NCI-H2081 treated with DMSO at 0.1 percent for 48 hours (cell line): ENCODE measurements at regions not wholly inside any gene's neighbourhood (a gene's known extent, or its start where the extent isn't known, plus 50 kb on each side); places are given as distances from the start of the nearest gene placed in this dataset.

Experiments used
- DNase-seq: peaks from one replicate; lab custom pipeline; 2025; lab: John Stamatoyannopoulos, UW

- no peak for DNase-seq
Measured at GRCh38 chr22:22093743-22094142, 111.2 kb upstream of the TOP3B start.

DNA sequence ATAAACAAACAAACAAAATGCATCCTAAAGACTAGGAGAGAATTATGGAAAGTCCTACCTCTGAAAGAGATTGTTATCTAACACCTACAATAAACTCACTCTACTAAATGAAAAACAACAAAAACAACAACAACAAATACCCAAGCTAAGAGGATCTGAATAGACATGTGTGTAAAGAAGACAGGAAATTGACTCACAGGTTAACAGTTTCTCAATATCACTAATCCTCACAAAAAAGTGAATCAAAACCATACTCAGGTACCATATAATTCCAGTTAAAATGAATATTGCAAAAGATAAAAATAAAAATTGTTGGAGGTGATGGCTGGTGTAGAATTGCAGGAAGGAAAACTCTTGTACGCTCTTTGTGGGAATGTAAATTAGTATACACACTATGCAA lies 110.4 kb upstream of the TOP3B start:
- DNase-seq, result no peak

- no peak for DNase-seq
Measured at GRCh38 chr22:22092101-22092500, 109.5 kb upstream of the TOP3B start.

GRCh38 chr22:22091400-22091878 lies 108.9 kb upstream of the TOP3B start:
- DNase-seq, result no peak

DNA sequence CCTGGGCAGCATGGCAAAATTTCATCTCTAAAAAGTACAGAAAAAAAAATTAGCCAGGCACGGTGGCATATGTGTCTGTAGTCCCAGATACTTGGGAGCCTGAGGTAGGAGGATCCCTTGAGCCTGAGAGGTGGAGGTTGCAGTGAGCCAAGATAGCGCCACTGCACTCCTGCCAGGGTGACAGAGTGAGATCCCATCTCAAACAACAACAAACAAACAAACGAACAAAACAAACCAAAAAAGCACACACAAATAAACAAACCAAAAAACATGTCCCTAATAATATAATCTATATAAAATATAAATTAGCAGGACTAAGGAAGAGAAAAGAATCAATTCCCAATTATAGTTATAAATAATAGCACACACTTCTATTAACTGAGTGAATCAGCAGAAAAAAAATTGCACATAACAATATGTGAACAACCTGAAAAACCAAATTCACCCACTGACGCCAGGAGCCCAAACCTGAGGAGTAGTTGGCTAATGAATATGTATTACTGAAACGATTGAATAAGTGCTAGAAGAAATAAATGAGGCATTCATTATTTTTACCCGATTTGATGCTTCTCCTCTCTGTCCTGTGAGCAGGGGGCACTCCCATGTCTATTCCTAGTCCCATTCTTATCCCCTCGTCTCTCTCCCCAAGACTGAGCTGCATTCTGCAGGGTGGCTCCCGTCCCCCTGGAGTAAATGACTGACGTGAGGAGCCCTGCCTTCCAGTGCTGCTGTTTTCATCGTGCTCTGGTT lies 108.2 kb upstream of the TOP3B start:
- no peak for DNase-seq

GRCh38 chr22:22089459-22090308 lies 107.1 kb upstream of the TOP3B start:
- DNase-seq, result no peak

DNA sequence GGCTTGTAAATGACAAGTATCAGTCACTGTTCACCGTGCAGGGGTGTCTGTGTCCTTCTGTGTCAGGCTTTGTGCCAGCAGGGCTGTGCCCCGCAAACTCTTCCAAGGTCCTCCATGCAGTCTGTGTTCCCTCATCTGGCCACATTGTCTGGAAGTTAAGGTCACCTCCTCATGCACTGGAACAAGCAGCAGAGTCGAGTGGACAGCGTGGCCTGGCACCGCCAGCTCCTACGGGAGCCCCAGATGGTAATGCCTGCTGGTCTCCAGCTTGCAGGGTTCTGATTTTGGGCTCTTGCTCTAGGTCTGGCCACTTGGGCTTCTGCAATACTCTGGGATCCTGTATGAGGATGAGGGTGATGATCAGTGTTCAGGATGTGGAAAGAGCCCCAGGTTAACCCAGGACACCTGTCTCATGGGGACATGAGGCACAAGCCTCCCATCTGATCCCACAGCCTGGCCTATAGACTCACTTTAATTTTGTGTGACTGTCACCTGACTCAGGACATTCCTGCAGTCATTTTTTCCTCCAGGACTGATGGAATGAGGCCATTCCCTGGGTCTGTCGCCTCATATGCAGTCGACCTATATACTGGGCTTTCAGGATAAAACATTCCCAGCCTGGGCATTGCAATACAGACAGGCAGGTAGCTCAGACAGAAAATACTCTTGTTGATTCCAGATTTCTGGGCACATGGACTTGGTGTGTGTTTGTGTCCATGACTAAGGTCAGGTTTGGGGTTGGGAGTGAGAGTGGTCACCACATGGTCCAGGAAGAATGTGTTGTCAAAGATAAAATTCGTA lies 106.3 kb upstream of the TOP3B start:
- DNase-seq, result no peak

- no peak for DNase-seq
Measured at GRCh38 chr22:22087854-22088657, 105.5 kb upstream of the TOP3B start.

- DNase-seq, result no peak
Measured at GRCh38 chr22:22086501-22087158, 104.0 kb upstream of the TOP3B start.

- no peak for DNase-seq
Measured at GRCh38 chr22:22085702-22086500, 103.3 kb upstream of the TOP3B start.

DNA sequence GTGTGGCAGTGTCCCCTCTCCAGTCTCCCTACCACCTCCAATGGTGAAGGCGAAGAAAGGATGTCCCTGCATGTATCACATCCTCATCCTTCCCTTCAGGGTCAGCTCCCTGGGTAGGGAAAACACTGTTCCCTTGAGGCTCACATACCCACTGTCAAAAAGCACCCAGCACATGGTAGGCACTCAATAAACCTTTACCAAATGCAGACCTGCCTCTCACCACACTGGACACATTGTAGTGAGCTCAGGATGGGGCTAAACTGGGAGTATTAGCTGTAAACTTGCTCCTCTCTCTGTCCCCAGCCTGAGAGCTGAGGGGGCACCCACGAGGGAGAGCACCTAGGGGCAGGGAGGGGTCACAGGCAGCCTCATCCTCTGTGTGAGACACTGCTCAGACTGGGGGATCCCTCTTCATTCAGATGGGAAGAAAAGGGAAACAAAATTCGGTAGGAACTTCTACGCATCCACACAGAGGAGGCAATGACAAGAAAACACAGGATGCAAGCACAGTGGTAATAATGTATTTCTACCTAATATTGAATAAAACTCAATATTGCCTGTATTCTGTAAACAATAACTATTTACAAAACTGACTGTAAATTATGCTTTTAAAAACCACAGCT lies 101.6 kb upstream of the TOP3B start:
- DNase-seq, result no peak

GRCh38 chr22:22082960-22083359 lies 100.4 kb upstream of the TOP3B start:
- DNase-seq, result no peak

- no peak for DNase-seq
Measured at GRCh38 chr22:22082229-22082835, 99.7 kb upstream of the TOP3B start.

DNA sequence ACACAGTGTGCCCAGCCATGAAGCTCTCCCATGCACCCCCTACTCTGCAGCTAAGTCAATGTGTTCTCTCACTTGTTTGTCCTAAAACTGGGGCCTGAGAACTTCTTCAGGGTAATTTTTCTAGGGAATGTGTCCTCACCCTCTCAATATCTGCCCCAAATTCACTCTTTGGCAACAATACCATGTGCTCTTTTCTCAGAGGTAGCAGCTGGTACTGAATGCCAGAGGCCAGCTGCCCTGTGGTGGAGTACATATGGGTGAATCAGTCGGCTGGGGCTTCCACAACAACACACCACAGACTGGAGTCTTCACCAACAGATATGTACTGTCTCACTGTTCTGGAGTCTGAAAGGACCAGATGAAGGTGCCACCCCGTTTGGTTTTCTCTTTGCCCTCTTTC lies 97.7 kb upstream of the TOP3B start:
- DNase-seq, result no peak

DNA sequence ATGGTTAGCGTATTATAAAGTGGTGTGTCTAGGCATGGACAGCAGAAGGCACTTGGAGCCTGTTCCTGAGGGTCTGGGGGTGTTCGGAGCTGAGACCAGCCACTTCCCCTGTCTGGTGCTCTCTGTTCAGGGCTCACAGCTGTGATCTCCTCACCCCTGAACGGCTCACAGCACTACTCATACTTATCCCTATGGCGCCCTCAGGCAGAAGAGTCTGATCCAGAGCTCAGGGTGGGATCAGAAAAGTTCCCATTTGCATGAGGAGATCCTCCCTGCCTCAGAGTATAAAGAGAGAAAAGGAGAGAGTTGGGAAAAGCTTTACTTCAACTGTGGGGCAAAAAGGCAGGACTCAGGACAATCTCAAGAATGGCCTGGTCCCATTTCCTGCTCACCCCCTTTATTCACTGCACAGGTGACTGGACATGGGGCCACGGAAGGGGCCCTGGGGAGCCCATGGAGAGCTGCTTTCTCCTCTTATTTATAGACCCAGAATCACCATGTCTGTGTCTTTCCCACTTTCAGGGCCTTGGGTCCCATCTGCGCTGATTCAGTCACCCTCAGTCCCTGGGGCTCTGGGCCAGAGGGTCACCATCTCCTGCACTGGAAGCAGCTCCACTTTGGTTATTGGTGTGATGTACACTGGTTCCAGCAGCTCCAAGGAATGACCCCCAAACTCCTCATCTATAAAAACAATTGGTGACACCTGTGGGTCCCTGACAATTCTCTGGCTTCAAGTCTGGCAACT lies 97.0 kb upstream of the TOP3B start:
- DNase-seq, result no peak

GRCh38 chr22:22078329-22078728 lies 95.7 kb upstream of the TOP3B start:
- no peak for DNase-seq

GRCh38 chr22:22076932-22077703 lies 94.5 kb upstream of the TOP3B start:
- no peak for DNase-seq

GRCh38 chr22:22076361-22076760 lies 93.8 kb upstream of the TOP3B start:
- no peak for DNase-seq
